HepG2 (cell line): ENCODE measurements at regions not wholly inside any gene's neighbourhood (a gene's known extent, or its start where the extent isn't known, plus 50 kb on each side); places are given as distances from the start of the nearest gene placed in this dataset.
"Not testable (repeated sequence)": the region's sequence is repeated elsewhere in the genome, so short reads cannot be mapped to it uniquely, and the experiment has no call there.

Experiments used
- ATAC-seq: fragments of 200-7000 bp; cut with Tn5 transposase; 3 replicates; pipeline ENCODE4 v1.9.1; 2020; ENCODE audit warnings: mild to moderate bottlenecking, moderate library complexity
- BruUV-seq: library from RNA; stranded (reverse); fragments of 400-500 nt; replicated peaks from 2 replicates; lab custom pipeline; 2021; lab: Mats Ljungman, UMichigan
- CTCF ChIA-PET: fragments of 300-600 bp; formaldehyde crosslinking; extraction: SDS; loops from one replicate; lab custom pipeline; 2021; ENCODE audit warnings: low total read pairs, inconsistent platforms, low intra/inter-chr PET ratio; lab: Yijun Ruan, JAX
- POLR2A ChIA-PET: fragments of 350-600 bp; sonication (Branson Sonifier 250); formaldehyde crosslinking; loops from one replicate; lab custom pipeline; 2020; ENCODE audit warnings: antibody characterized with exemption, inconsistent platforms; lab: Yijun Ruan, JAX
- DNase-seq: peaks from one replicate; pipeline ENCODE4 v3.0.0-alpha.2; 2015; ENCODE audit warnings: low spot score
- FAIRE-seq: peaks from 3 replicates; lab custom pipeline; 2011; peaks lifted over from hg19 to GRCh38; lab: Jason Lieb, UNC
- H2AFZ ChIP-seq: one replicate; pipeline ENCODE4 v1.6.1; 2011; ENCODE audit warnings: low read length, inconsistent platforms
- H3K27ac ChIP-seq: fragments of 300-600 bp; 3 replicates; pipeline ENCODE4 v1.8.0; 2011; ENCODE audit warnings: mixed run types, mild to moderate bottlenecking, mixed read lengths, low read length, inconsistent platforms; ENCODE audit not compliant: insufficient read depth; ENCODE audit errors: extremely low read length
- H3K27me3 ChIP-seq, 2 experiments: fragments of 200-600 bp in 1 of 2; 2 replicates in 1 of 2; 3 replicates in 1 of 2; pipeline versions ENCODE4 v1.6.0 to v1.8.0; 2011; ENCODE audit warnings: low read length in 2 of 2, mild to moderate bottlenecking in 2 of 2, moderate library complexity in 2 of 2, inconsistent platforms in 1 of 2; ENCODE audit not compliant: insufficient read depth in 2 of 2, control insufficient read depth in 1 of 2
- H3K36me3 ChIP-seq, 2 experiments: fragments of 200-600 bp in 1 of 2; replicated peaks in 1 of 2; 2 replicates in 1 of 2; 3 replicates in 1 of 2; pipeline versions ENCODE4 v1.5.1 to v1.8.0; 2011; ENCODE audit warnings: low read length in 2 of 2, inconsistent platforms in 1 of 2; ENCODE audit not compliant: insufficient read depth in 2 of 2, control insufficient read depth in 1 of 2
- H3K4me1 ChIP-seq: 2 replicates; pipeline ENCODE4 v1.5.1; 2012; ENCODE audit warnings: low read length, inconsistent platforms; ENCODE audit not compliant: insufficient read depth
- H3K4me2 ChIP-seq: 2 replicates; pipeline ENCODE4 v1.6.0; 2011; ENCODE audit warnings: low read depth, low read length, inconsistent platforms
- H3K4me3 ChIP-seq, 3 experiments: fragments of 200-600 bp in 1 of 3; sonication (generic), shearing (Covaris generic) in 1 of 3; replicated peaks in 1 of 3; 2 replicates each; pipeline ENCODE4 v1.5.1; 2011 to 2016; ENCODE audit warnings: low read length in 3 of 3, inconsistent platforms in 2 of 3, low read depth in 2 of 3, mild to moderate bottlenecking in 2 of 3, control low read depth in 1 of 3, mixed read lengths in 1 of 3; ENCODE audit not compliant: insufficient read depth in 1 of 3
- H3K79me2 ChIP-seq: one replicate; pipeline ENCODE4 v1.6.1; 2011; ENCODE audit warnings: low read length, inconsistent platforms; ENCODE audit not compliant: insufficient read depth
- H3K9ac ChIP-seq: 2 replicates; pipeline ENCODE4 v1.6.0; 2011; ENCODE audit warnings: mild to moderate bottlenecking, low read depth, low read length, inconsistent platforms; ENCODE audit not compliant: insufficient read depth
- H3K9me3 ChIP-seq: 2 replicates; pipeline ENCODE4 v1.5.1; 2012; ENCODE audit warnings: mild to moderate bottlenecking, low read length
- H4K20me1 ChIP-seq: 2 replicates; pipeline ENCODE4 v1.6.0; 2011; ENCODE audit warnings: inconsistent platforms, mild to moderate bottlenecking, low read length, moderate library complexity; ENCODE audit not compliant: insufficient read depth
- CC2D1A ChIP-seq: sonication (generic); formaldehyde crosslinking; IDR thresholded peaks from 2 replicates; pipeline ENCODE4 v1.8.1; 2023; ENCODE audit warnings: mild to moderate bottlenecking, missing genetic modification reagents
- DNMT3B ChIP-seq: conservative IDR thresholded peaks from 2 replicates; pipeline ENCODE4 v1.6.1; 2016; ENCODE audit warnings: missing biosample characterization, control low read depth
- EHMT2 ChIP-seq: fragments of 200-600 bp; sonication (generic); IDR thresholded peaks from 2 replicates; pipeline ENCODE4 v1.7.0; 2017; ENCODE audit warnings: antibody characterized with exemption, low read depth, low read length, borderline replicate concordance
- GTF3A ChIP-seq: sonication (generic); formaldehyde crosslinking; conservative IDR thresholded peaks from 2 replicates; pipeline ENCODE4 v1.4.0; 2020; ENCODE audit warnings: mild to moderate bottlenecking, missing genetic modification reagents
- RBM22 ChIP-seq: fragments of 200-400 bp; formaldehyde crosslinking; optimal IDR thresholded peaks from 2 replicates; pipeline ENCODE3; 2017; ENCODE audit warnings: mild to moderate bottlenecking, low read length, moderate library complexity
- SKIL ChIP-seq: sonication (generic); formaldehyde crosslinking; IDR thresholded peaks from 2 replicates; pipeline ENCODE4 v1.8.0; 2022; ENCODE audit warnings: missing genetic modification reagents, mild to moderate bottlenecking, moderate library complexity, borderline replicate concordance
- TCF7L2 ChIP-seq: IDR thresholded peaks from 2 replicates; pipeline ENCODE4 v1.6.1; 2011; ENCODE audit warnings: mild to moderate bottlenecking, low read depth, low read length, moderate library complexity
- TEAD3 ChIP-seq: optimal IDR thresholded peaks from 2 replicates; pipeline ENCODE3; 2016; ENCODE audit warnings: borderline replicate concordance
- WGBS: methylation state at CpG from one replicate; pipeline ENCODE4 v1.1.6; 2017; ENCODE audit warnings: low lambda C conversion rate; 5-methylcytosine and 5-hydroxymethylcytosine counted together
- in situ Hi-C: cut with HindIII; loops from 2 replicates; pipeline ENCODE4 v1.10.0; 2017; ENCODE audit warnings: low pct_unique_long_range_greater_than_20kb; ENCODE audit not compliant: extremely low pct_ligation_motif_present
- intact Hi-C: fragments of 100-400 bp; cut with micrococcal nuclease; formaldehyde crosslinking; loops from one replicate; pipeline ENCODE4 v1.10.0; 2022; ENCODE audit not compliant: unreplicated experiment

GRCh38 chr4:107439401-107439800, 280.6 kb downstream of the PAPSS1 start (continued):
- TF ChIP-seq SKIL (no peak), CC2D1A (no peak), RBM22 (no peak), TEAD3 (CRISPR knock-in tag) (no peak), EHMT2 (no peak), GTF3A (no peak), DNMT3B (CRISPR knock-in tag) (no peak), TCF7L2 (no peak)

- intact Hi-C loops, H3K9me3 ChIP-seq, H3K27me3 ChIP-seq, H2AFZ ChIP-seq, H3K36me3 ChIP-seq, H4K20me1 ChIP-seq, POLR2A ChIA-PET, H3K4me3 ChIP-seq, H3K9ac ChIP-seq, DNase-seq, H3K4me1 ChIP-seq, BruUV-seq, in situ Hi-C loops, H3K79me2 ChIP-seq, CTCF ChIA-PET, H3K4me2 ChIP-seq, ATAC-seq, H3K27ac ChIP-seq, FAIRE-seq: not testable (repeated sequence)
- WGBS = 4% methylated on average over 1 of the region's 1 CpG
Measured at GRCh38 chr4:107436471-107436870, 283.6 kb downstream of the PAPSS1 start.
